AG10803 (cell line): ENCODE measurements at regions not wholly inside any gene's neighbourhood (a gene's known extent, or its start where the extent isn't known, plus 50 kb on each side); places are given as distances from the start of the nearest gene placed in this dataset.

Experiments
- DNase-seq: peaks from one replicate; pipeline ENCODE4 v3.0.0; 2010; ENCODE audit warnings: low read depth
- H3K4me3 ChIP-seq: 2 replicates; pipeline ENCODE4 v1.5.1; 2011; ENCODE audit warnings: mild to moderate bottlenecking, low read length, control low read depth
- TF ChIP-seq, protein P1 (sequence below): conservative IDR thresholded peaks from 2 replicates; pipeline ENCODE4 v1.5.1; 2011; ENCODE audit warnings: mild to moderate bottlenecking, low read length, control low read depth, inconsistent platforms

DNA sequence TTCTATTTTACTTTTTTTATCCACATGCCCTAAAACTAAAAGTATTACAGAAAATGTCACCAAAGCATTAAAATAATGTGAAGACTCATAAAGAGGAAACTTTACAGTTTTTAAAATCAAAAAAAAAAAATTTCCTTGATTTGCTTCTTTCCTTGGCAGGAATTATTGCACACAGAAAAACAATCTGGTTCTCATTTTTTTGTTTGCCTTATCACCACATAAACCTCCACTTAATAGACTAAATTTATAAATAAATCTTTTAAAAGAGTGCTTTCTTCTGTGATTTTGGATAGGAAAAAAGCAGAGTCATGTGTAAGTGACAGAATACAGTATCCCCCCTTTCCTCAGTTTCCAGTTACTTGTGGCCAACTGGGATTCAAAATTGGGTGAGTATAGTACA is 695.1 kb upstream of the CITED2 start:
- TF ChIP-seq, protein P1, sequence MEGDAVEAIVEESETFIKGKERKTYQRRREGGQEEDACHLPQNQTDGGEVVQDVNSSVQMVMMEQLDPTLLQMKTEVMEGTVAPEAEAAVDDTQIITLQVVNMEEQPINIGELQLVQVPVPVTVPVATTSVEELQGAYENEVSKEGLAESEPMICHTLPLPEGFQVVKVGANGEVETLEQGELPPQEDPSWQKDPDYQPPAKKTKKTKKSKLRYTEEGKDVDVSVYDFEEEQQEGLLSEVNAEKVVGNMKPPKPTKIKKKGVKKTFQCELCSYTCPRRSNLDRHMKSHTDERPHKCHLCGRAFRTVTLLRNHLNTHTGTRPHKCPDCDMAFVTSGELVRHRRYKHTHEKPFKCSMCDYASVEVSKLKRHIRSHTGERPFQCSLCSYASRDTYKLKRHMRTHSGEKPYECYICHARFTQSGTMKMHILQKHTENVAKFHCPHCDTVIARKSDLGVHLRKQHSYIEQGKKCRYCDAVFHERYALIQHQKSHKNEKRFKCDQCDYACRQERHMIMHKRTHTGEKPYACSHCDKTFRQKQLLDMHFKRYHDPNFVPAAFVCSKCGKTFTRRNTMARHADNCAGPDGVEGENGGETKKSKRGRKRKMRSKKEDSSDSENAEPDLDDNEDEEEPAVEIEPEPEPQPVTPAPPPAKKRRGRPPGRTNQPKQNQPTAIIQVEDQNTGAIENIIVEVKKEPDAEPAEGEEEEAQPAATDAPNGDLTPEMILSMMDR: no peak
- DNase-seq: peak; percentile 30
- H3K4me3 ChIP-seq: no peak overlapping the region

DNA sequence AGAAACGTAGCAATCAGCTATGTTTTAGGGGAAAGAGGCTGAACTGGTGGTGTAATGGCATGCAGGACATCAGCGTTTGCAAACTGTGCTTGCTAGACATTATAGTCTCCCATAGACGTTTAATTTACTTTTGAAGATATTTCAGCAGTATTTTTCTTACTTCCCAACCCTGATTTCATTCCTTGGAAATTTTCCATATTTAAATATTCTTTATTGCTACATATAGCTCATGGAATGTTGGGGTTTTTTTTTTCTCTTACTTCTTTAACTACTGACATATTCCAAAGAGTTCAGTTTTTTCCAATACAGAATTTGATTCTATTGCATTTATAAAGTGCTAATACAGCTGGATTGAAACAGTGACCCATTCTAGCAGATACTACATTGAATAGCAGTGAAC is 694.4 kb upstream of the CITED2 start:
- H3K4me3 ChIP-seq: no peak overlapping the region
- DNase-seq: no peak
- TF ChIP-seq, protein P1: no peak

DNA sequence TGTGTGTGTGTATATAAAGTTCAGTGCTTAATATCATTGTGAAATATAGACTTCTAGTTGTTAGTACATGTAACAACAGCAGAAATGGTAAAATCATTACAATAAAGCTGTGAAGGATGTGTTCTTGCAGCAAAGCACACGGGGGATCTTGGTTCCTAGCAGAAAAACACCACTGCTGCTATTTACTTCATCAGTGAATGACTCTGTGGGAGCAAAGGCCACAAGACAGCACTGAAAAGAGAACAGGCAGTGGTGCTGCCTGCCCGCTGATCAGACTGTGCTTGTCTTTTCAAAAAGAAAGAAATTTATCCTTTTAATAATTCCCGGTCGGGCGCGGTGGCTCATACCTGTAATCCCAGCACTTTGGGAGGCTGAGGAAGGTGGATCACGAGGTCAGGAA is 689.9 kb upstream of the CITED2 start:
- no peak for DNase-seq
- TF ChIP-seq, protein P1: no peak

DNA sequence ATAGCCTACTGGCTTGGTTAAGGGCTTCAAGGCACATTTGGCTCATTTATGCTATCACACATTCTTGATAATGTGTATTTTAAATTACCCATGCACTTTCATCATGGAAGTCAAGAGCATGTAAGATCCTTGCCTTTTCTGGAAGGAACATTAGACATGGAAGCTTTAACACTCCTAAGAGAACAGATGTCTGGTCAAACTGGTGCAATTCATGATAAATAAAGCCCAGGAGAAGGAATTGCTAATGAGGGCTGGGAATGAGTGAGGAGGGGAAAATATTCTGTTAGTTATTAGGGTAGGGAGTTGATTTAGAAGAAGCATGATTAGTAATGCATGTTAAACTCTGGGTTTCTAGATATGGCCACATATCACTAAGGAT is 688.6 kb upstream of the CITED2 start:
- TF ChIP-seq, protein P1: no peak
- peak; percentile 23 for DNase-seq
- no peak overlapping the region for H3K4me3 ChIP-seq

More for the DNA sequence above, 689.9 kb upstream of the CITED2 start:
- no peak overlapping the region for H3K4me3 ChIP-seq

DNA sequence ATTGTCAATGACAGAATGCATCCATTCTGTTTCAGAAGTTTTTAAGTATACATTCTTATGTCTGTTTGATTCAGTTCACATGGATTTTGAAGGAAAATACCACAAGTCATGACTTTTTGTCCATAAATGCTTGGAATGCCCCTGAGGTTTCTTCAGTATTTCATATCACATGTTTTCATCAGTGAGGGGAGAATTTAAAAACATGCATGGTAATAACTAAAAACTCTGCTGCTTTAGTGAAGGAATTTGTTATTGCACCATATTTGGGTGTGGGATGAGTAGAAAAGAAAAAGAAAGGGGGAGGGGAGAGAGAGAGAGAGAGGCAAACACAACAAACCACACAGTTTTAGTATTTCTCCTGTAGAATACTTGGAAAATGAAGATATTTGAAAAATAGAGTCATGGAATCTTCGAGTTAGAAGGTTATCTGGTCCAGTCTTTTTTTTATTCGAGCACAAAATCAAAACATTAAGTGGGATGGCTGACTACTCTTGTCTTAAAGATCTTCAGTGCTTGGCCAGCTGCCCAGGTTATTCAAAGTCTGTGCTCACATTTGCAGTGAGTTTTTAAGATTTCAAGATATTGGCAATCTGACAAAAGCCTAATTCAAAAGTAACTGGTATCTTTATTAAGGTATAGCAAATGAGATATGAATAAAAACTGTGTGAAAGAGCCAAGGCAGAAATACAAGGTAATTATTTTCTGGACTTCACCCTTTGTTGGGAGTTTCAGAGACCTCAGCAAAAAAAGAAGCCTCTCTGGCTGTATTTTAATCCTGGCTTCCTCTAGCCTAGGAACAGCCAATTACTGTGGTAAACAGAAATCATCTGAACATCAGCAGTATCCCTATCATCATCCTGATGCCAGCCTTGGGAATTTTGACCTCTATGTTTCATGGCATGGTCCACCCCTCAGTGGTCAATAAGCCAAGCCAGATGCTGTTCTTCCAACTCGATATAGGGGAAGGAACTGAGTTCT is 687.9 kb upstream of the CITED2 start:
- DNase-seq: peak; percentile 99
- TF ChIP-seq, protein P1: no peak
- H3K4me3 ChIP-seq: no peak overlapping the region

DNA sequence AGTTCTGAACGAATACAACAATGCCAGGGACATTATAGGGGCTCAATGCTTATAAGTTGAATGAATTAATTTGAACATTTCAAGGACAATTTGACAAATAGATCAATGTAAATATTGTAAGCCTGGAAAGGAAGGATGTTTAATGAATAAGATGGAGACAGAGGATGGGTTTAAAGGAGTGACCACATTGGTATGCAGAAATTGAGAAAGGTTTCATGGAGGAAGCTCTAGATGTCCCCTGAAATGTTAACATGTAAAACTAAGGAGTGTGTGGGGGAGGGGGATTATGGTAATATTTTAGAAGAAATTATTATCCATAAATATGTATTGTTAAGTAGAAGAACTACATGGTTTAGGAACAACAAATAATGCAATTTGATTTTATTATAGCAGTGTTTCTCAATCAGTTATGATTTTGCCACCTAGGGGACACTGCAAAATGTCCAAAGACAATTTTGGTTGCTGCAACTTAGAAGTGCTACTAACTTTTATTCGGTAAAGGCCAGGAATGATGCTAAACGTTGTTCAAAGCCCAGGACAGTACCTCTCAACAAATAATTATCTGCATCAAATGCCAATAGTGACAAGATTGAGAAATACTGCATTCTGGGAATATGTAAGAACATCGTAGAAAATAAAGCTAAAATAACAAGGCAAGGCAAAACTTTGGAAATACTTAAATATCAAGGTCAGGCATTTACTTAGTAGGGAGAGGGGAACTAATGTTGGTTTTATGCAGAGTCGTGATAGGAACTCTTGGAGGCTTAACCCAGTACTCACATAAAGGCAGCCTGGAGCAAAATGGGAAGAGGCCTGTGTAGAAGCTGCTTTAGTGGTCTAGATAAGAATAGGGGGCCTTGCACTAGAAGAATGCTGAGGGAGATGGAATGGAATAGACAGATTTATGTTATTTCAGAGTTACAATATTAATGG is 686.9 kb upstream of the CITED2 start:
- no peak overlapping the region for H3K4me3 ChIP-seq
- TF ChIP-seq, protein P1: peak; percentile 33
- DNase-seq: no peak
